ENCODE measurements at regions not wholly inside any gene's neighbourhood (a gene's known extent, or its start where the extent isn't known, plus 50 kb on each side); places are given as distances from the start of the nearest gene placed in this dataset.

DNA sequence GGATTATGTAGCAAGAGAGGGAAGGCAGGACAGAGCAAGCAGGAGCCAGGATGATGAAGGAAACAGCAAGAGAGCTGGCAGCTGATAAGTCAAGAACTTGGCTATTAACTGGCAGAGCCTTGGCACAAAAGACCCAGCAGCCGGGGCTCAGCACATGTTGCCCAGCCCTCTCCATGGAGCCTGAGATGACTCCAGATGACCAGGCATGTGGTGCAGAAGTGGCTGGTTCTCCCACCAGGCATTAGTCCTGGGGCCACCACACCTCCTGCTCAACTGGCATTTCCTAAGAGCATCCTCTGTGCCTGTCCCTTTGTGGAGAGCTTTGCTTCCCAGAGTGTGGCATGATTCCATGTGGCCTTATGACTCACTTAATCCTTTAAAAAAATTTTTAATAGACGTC lies 522.6 kb downstream of the MN1 start:
- TF ChIP-seq TCF4 (CRISPR knock-in tag; IDR thresholded peaks at IDR 0.05; ENCODE audit: borderline replicate concordance) (no peak), RARB (CRISPR knock-in tag; IDR thresholded peaks at IDR 0.05) (no peak), SNAI2 (CRISPR knock-in tag; IDR thresholded peaks at IDR 0.05) (no peak), ZFP3 (CRISPR knock-in tag; IDR thresholded peaks at IDR 0.05) (no peak), CSDC2 (CRISPR knock-in tag; IDR thresholded peaks at IDR 0.05) (no peak), BACH2 (CRISPR knock-in tag; IDR thresholded peaks at IDR 0.05; ENCODE audit: borderline replicate concordance) (no peak)
- TF ChIP-seq, protein P1, sequence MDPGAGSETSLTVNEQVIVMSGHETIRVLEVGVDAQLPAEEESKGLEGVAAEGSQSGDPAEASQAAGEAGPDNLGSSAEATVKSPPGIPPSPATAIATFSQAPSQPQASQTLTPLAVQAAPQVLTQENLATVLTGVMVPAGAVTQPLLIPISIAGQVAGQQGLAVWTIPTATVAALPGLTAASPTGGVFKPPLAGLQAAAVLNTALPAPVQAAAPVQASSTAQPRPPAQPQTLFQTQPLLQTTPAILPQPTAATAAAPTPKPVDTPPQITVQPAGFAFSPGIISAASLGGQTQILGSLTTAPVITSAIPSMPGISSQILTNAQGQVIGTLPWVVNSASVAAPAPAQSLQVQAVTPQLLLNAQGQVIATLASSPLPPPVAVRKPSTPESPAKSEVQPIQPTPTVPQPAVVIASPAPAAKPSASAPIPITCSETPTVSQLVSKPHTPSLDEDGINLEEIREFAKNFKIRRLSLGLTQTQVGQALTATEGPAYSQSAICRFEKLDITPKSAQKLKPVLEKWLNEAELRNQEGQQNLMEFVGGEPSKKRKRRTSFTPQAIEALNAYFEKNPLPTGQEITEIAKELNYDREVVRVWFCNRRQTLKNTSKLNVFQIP (CRISPR knock-in tag; IDR thresholded peaks at IDR 0.05; ENCODE audit: borderline replicate concordance, low read depth): no peak
- TF ChIP-seq, protein P2, sequence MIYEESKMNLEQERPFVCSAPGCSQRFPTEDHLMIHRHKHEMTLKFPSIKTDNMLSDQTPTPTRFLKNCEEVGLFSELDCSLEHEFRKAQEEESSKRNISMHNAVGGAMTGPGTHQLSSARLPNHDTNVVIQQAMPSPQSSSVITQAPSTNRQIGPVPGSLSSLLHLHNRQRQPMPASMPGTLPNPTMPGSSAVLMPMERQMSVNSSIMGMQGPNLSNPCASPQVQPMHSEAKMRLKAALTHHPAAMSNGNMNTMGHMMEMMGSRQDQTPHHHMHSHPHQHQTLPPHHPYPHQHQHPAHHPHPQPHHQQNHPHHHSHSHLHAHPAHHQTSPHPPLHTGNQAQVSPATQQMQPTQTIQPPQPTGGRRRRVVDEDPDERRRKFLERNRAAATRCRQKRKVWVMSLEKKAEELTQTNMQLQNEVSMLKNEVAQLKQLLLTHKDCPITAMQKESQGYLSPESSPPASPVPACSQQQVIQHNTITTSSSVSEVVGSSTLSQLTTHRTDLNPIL (CRISPR knock-in tag; IDR thresholded peaks at IDR 0.05; ENCODE audit: low read depth): no peak
